GM12873 (cell line): ENCODE measurements at regions not wholly inside any gene's neighbourhood (a gene's known extent, or its start where the extent isn't known, plus 50 kb on each side); places are given as distances from the start of the nearest gene placed in this dataset.

Experiments
- CTCF ChIP-seq: IDR thresholded peaks from 2 replicates; pipeline ENCODE4 v1.5.1; 2012; ENCODE audit warnings: low read depth, mild to moderate bottlenecking, moderate library complexity, low read length, control low read depth; ENCODE audit not compliant: insufficient read depth; ENCODE audit errors: missing control alignments

- no peak for TF ChIP-seq CTCF
Observed at GRCh38 chr9:126276056-126276728, 50.4 kb upstream of the MVB12B start.
